Immature natural killer cell (primary cell): ENCODE measurements at regions not wholly inside any gene's neighbourhood (a gene's known extent, or its start where the extent isn't known, plus 50 kb on each side); places are given as distances from the start of the nearest gene placed in this dataset.
A peak's percentile ranks its signal among the peaks of the same experiment; 100 is the strongest.

ENCODE experiments used
- DNase-seq, 3 donors: peaks; one replicate each; pipeline ENCODE4 v3.0.0; 2022; ENCODE audit warnings: mixed read lengths in 1 of 3
- H3K27ac Mint-ChIP-seq, 6 donors: one replicate each; pipeline ENCODE4 v1.8.0; 2020; ENCODE audit warnings: mixed read lengths in 6 of 6, mild to moderate bottlenecking in 5 of 6, inconsistent platforms in 4 of 6, moderate library complexity in 3 of 6
- H3K27me3 Mint-ChIP-seq, 3 donors: one replicate each; pipeline ENCODE4 v1.8.0; 2020 to 2021; ENCODE audit warnings: low read depth in 3 of 3, mild to moderate bottlenecking in 3 of 3, mixed read lengths in 3 of 3, moderate library complexity in 3 of 3, inconsistent platforms in 1 of 3
- H3K36me3 Mint-ChIP-seq, 3 donors: one replicate each; pipeline ENCODE4 v1.8.0; 2020; ENCODE audit warnings: mixed read lengths in 3 of 3, inconsistent platforms in 2 of 3, mild to moderate bottlenecking in 2 of 3
- H3K4me1 Mint-ChIP-seq, 2 donors: one replicate each; pipeline ENCODE4 v1.8.0; 2020; ENCODE audit warnings: inconsistent platforms in 2 of 2, mild to moderate bottlenecking in 2 of 2, mixed read lengths in 2 of 2, moderate library complexity in 1 of 2
- H3K4me3 Mint-ChIP-seq, 5 donors: one replicate each; pipeline ENCODE4 v1.8.0; 2020; ENCODE audit warnings: mild to moderate bottlenecking in 5 of 5, mixed read lengths in 5 of 5, inconsistent platforms in 3 of 5, moderate library complexity in 3 of 5
- H3K9me3 Mint-ChIP-seq, 6 donors: one replicate each; pipeline ENCODE4 v1.8.0; 2020; ENCODE audit warnings: mild to moderate bottlenecking in 6 of 6, mixed read lengths in 6 of 6, inconsistent platforms in 4 of 6, moderate library complexity in 3 of 6

GRCh38 chr2:9071584-9072124 lies 68.2 kb upstream of the MBOAT2 start:
- Mint-ChIP-seq H3K4me3 (no peak overlapping the region), H3K27me3 (peaks cover 2 to 13% (median 8%) of the 10 kb centered on the region in 3 donors), H3K36me3 (no peaks in the 10 kb centered on the region), H3K9me3 (peaks cover 2 to 15% (median 7%) of the 10 kb centered on the region in 6 donors), H3K27ac (no peak overlapping the region), H3K4me1 (no peaks in the 10 kb centered on the region)
- DNase-seq, result no peak

- Mint-ChIP-seq H3K4me1 (no peaks in the 10 kb centered on the region), H3K27me3 (peaks cover 3 to 16% (median 4%) of the 10 kb centered on the region in 3 donors), H3K9me3 (peaks cover 2 to 22% (median 12%) of the 10 kb centered on the region in 6 donors), H3K36me3 (peaks cover 0 to 3% (median 0%) of the 10 kb centered on the region in 3 donors), H3K27ac (no peak overlapping the region), H3K4me3 (no peak overlapping the region)
- DNase-seq, result no peak
Observed at GRCh38 chr2:9071032-9071431, 67.5 kb upstream of the MBOAT2 start.

GRCh38 chr2:9069543-9069942 lies 66.1 kb upstream of the MBOAT2 start:
- no peak for DNase-seq
- H3K27me3 Mint-ChIP-seq, result peaks cover 5 to 16% (median 6%) of the 10 kb centered on the region in 3 donors
- H3K36me3 Mint-ChIP-seq, result peaks cover 0 to 4% (median 0%) of the 10 kb centered on the region in 3 donors
- H3K4me1 Mint-ChIP-seq, result no peaks in the 10 kb centered on the region
- peaks cover 4 to 31% (median 15%) of the 10 kb centered on the region in 6 donors for H3K9me3 Mint-ChIP-seq
- no peak overlapping the region for H3K4me3 Mint-ChIP-seq
- H3K27ac Mint-ChIP-seq, result no peak overlapping the region

GRCh38 chr2:9065901-9066300 lies 62.4 kb upstream of the MBOAT2 start:
- H3K36me3 Mint-ChIP-seq, result peaks cover 0 to 4% (median 4%) of the 10 kb centered on the region in 3 donors
- no peaks in the 10 kb centered on the region for H3K4me1 Mint-ChIP-seq
- no peak for DNase-seq
- peaks cover 5 to 17% (median 7%) of the 10 kb centered on the region in 3 donors for H3K27me3 Mint-ChIP-seq
- H3K4me3 Mint-ChIP-seq, result no peak overlapping the region
- no peak overlapping the region for H3K27ac Mint-ChIP-seq
- H3K9me3 Mint-ChIP-seq, result peaks cover 4 to 31% (median 15%) of the 10 kb centered on the region in 6 donors

GRCh38 chr2:9063023-9063606 lies 59.6 kb upstream of the MBOAT2 start:
- Mint-ChIP-seq H3K4me1 (no peaks in the 10 kb centered on the region), H3K36me3 (peaks cover 0 to 4% (median 4%) of the 10 kb centered on the region in 3 donors), H3K9me3 (peaks cover 3 to 24% (median 13%) of the 10 kb centered on the region in 6 donors), H3K4me3 (no peak overlapping the region), H3K27me3 (peaks cover 5 to 12% (median 5%) of the 10 kb centered on the region in 3 donors), H3K27ac (no peak overlapping the region)
- no peak for DNase-seq

GRCh38 chr2:9060819-9061218 lies 57.3 kb upstream of the MBOAT2 start:
- peaks cover 0 to 9% (median 3%) of the 10 kb centered on the region in 6 donors for H3K9me3 Mint-ChIP-seq
- H3K27me3 Mint-ChIP-seq, result peaks cover 2 to 5% (median 4%) of the 10 kb centered on the region in 3 donors
- H3K36me3 Mint-ChIP-seq, result peaks cover 0 to 4% (median 0%) of the 10 kb centered on the region in 3 donors
- no peak for DNase-seq
- H3K4me1 Mint-ChIP-seq, result peaks cover under 1 to 2% of the 10 kb centered on the region in 2 donors
- no peak overlapping the region for H3K27ac Mint-ChIP-seq
- no peak overlapping the region for H3K4me3 Mint-ChIP-seq

DNA sequence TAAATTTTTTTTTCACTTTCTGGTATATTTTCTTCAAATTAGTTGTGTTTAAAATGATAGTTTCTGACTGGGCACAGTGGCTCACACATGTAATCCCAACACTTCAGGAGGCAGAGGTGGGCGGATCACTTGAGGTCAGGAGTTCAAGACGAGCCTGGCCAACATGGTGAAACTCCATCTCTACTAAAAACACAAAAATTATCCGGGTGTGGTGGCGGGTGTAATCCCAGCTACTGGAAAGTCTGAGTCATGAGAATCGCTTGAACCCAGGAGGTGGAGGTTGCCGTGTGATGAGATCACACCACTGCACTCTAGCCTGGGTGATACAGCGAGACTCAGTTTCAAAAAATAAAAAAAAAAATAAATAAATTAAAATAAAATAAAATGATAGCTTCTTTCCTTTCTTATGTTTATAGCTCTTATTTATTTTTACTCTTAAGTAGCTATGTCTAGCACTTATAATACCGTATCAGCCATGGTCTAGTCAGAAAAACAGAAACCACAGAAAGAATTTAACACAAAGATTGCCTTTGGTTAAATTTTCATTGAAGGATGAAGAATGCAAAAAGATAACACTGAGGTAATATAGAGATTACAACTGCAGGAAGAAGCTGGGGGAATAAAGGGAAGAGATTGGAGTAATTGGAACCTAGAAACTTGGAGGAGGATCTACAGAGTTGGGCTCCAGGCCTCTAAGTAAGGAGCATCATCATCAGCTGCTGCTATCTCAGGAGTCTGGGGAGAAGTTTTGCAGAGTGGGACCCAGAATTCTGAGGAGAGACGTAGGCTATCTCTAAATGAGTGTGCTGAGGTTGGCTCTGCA lies 54.7 kb upstream of the MBOAT2 start:
- Mint-ChIP-seq H3K4me3 (no peak overlapping the region), H3K27me3 (peaks cover 0 to 5% (median 0%) of the 10 kb centered on the region in 3 donors), H3K4me1 (peaks cover 11 to 25% of the 10 kb centered on the region in 2 donors), H3K36me3 (no peaks in the 10 kb centered on the region), H3K9me3 (no peaks in the 10 kb centered on the region), H3K27ac (no peak overlapping the region)
- no peak for DNase-seq

DNA sequence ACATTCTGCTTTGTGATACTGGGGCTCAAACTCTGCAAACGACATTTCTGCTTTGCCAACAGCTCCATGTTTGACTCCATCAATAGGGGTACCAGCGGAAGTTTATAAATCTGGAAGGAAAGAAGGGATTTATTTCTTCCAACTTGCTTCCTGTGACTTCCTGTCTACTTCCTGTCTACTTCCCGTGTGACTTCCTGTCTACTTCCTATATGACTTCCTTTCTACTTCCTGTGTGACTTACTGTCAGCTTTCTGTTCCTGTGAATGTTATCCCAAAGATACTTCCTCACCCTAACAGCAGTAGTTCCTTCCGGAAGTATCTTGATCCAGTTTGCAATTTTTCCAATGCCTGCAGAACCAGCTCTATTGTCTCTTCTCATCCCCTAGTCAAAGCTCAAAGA lies 52.0 kb upstream of the MBOAT2 start:
- Mint-ChIP-seq H3K27ac (peak overlapping the region in 1 of 6 donors; percentile 14), H3K27me3 (peaks cover 0 to 7% (median 0%) of the 10 kb centered on the region in 3 donors)

DNA sequence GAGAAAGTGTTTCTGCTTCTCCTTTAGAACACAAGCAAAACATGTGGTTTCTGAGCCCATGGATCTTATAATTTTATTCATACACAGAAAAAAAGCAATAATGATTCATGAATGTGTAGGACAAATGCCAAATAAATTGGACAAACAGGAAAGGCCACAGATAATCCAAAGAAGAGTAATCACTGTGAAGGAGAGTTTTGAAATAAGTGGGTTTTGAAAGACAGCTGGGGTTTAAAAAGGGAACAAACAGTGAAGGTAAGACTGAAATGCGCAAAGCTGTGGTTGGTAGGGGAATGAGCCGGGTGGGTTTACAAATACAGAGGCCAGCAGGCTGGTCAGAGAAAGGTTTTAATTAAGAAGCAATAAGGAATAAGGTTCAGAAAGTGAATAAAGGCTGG lies 50.0 kb upstream of the MBOAT2 start:
- DNase-seq, result no peak
- peaks cover 0 to 6% (median under 1%) of the 10 kb centered on the region in 3 donors for H3K27me3 Mint-ChIP-seq
- H3K27ac Mint-ChIP-seq, result no peak overlapping the region
- peaks cover 0 to 2% (median 0%) of the 10 kb centered on the region in 6 donors for H3K9me3 Mint-ChIP-seq
- no peak overlapping the region for H3K4me3 Mint-ChIP-seq
- H3K4me1 Mint-ChIP-seq, result peaks cover 16 to 30% of the 10 kb centered on the region in 2 donors
- H3K36me3 Mint-ChIP-seq, result no peaks in the 10 kb centered on the region

More for the DNA sequence above, 52.0 kb upstream of the MBOAT2 start:
- DNase-seq, result no peak
- Mint-ChIP-seq H3K36me3 (no peaks in the 10 kb centered on the region), H3K9me3 (no peaks in the 10 kb centered on the region), H3K4me1 (peaks cover 16 to 30% of the 10 kb centered on the region in 2 donors), H3K4me3 (peak overlapping the region in 1 of 5 donors; percentile 2)
